Ascending aorta (tissue), 2 donors: ENCODE measurements at regions not wholly inside any gene's neighbourhood (a gene's known extent, or its start where the extent isn't known, plus 50 kb on each side); places are given as distances from the start of the nearest gene placed in this dataset.
A peak's percentile ranks its signal among the peaks of the same experiment; 100 is the strongest.

ENCODE experiments used
- DNase-seq, 2 donors: peaks; one replicate each; pipeline ENCODE4 v3.0.0-alpha.2; 2019; ENCODE audit warnings: low spot score in 2 of 2
- H3K27ac ChIP-seq, 2 donors: fragments of 200-600 bp; sonication (generic); one replicate each; pipeline ENCODE4 v1.5.1; 2016 to 2017; ENCODE audit warnings: mild to moderate bottlenecking in 1 of 2
- H3K27me3 ChIP-seq: fragments of 200-600 bp; sonication (generic); one replicate; pipeline ENCODE4 v1.5.1; 2017
- H3K36me3 ChIP-seq, 2 donors: fragments of 200-600 bp; sonication (generic); one replicate each; pipeline ENCODE4 v1.5.1; 2016
- H3K4me1 ChIP-seq, 2 donors: fragments of 200-600 bp; sonication (generic); one replicate each; pipeline ENCODE4 v1.5.1; 2016 to 2017; ENCODE audit warnings: mild to moderate bottlenecking in 1 of 2
- H3K4me3 ChIP-seq, 2 donors: fragments of 200-600 bp; sonication (generic); one replicate each; pipeline ENCODE4 v1.5.1; 2016 to 2017; ENCODE audit warnings: mild to moderate bottlenecking in 1 of 2
- H3K9me3 ChIP-seq, 2 donors: fragments of 200-600 bp; sonication (generic); one replicate each; pipeline ENCODE4 v1.5.1; 2016
- CTCF ChIP-seq, 3 experiments: fragments of 200-600 bp in 2 of 3; fragments of 450-650 bp in 1 of 3; sonication (generic) in 2 of 3; IDR thresholded peaks; one replicate each; pipeline ENCODE4 v1.5.1; 2016 to 2019; ENCODE audit warnings: antibody characterized with exemption in 3 of 3, mild to moderate bottlenecking in 1 of 3, moderate library complexity in 1 of 3
- intact Hi-C: fragments of 100-400 bp; cut with DNase I; formaldehyde crosslinking; loops from one replicate; pipeline ENCODE4 v1.15.1; 2023

- Histone ChIP-seq H3K9me3 (no peaks in the 10 kb centered on the region), H3K27ac (no peak overlapping the region), H3K4me1 (peaks cover 6 to 16% of the 10 kb centered on the region in 2 donors), H3K27me3 (no peaks in the 10 kb centered on the region), H3K4me3 (no peak overlapping the region), H3K36me3 (no peaks in the 10 kb centered on the region)
- no peak for DNase-seq
- TF ChIP-seq CTCF (IDR thresholded peaks at IDR 0.05) = no peak
- intact Hi-C loops = loop anchor here (5.0 kb wide), 1 partner anchor 108 kb away; no protein-coding TSS in a partner anchor
Observed at GRCh38 chr3:74535281-74535680, 79.2 kb downstream of the CNTN3 start.

- Histone ChIP-seq H3K36me3 (no peaks in the 10 kb centered on the region), H3K27me3 (no peaks in the 10 kb centered on the region), H3K4me1 (peaks cover 6 to 16% of the 10 kb centered on the region in 2 donors), H3K27ac (no peak overlapping the region), H3K9me3 (no peaks in the 10 kb centered on the region), H3K4me3 (no peak overlapping the region)
- no peak for TF ChIP-seq CTCF (IDR thresholded peaks at IDR 0.05)
- intact Hi-C loops = loop anchor here (5.0 kb wide), 2 partner anchors 67 to 107 kb away; no protein-coding TSS in a partner anchor
- no peak for DNase-seq
Observed at GRCh38 chr3:74534611-74535010, 79.8 kb downstream of the CNTN3 start.

- H3K4me1 ChIP-seq = peaks cover 1 to 8% of the 10 kb centered on the region in 2 donors
- no peak for TF ChIP-seq CTCF (IDR thresholded peaks at IDR 0.05)
- no peaks in the 10 kb centered on the region for H3K9me3 ChIP-seq
- intact Hi-C loops = loop anchor here (5.0 kb wide), 1 partner anchor 65 kb away; no protein-coding TSS in a partner anchor
- H3K36me3 ChIP-seq = no peaks in the 10 kb centered on the region
- no peaks in the 10 kb centered on the region for H3K27me3 ChIP-seq
- DNase-seq = peak in 1 of 2 donors; percentile 75
- H3K27ac ChIP-seq = peak overlapping the region; percentile 4 to 34
- no peak overlapping the region for H3K4me3 ChIP-seq
Observed at GRCh38 chr3:74532446-74532845, 82.0 kb downstream of the CNTN3 start.

GRCh38 chr3:74531491-74531890, 83.0 kb downstream of the CNTN3 start:
- H3K27ac ChIP-seq = no peak overlapping the region
- no peaks in the 10 kb centered on the region for H3K27me3 ChIP-seq
- no peaks in the 10 kb centered on the region for H3K36me3 ChIP-seq
- H3K9me3 ChIP-seq = no peaks in the 10 kb centered on the region
- no peak overlapping the region for H3K4me3 ChIP-seq
- DNase-seq = no peak
- peaks cover 0 to 5% of the 10 kb centered on the region in 2 donors for H3K4me1 ChIP-seq
- intact Hi-C loops = loop anchor here (5.0 kb wide), 1 partner anchor 64 kb away; no protein-coding TSS in a partner anchor
- TF ChIP-seq CTCF (IDR thresholded peaks at IDR 0.05) = no peak

GRCh38 chr3:74529145-74529544, 85.3 kb downstream of the CNTN3 start:
- Histone ChIP-seq H3K9me3 (no peaks in the 10 kb centered on the region), H3K27ac (no peak overlapping the region), H3K27me3 (no peaks in the 10 kb centered on the region), H3K4me3 (no peak overlapping the region), H3K36me3 (no peaks in the 10 kb centered on the region), H3K4me1 (peaks cover 0 to 5% of the 10 kb centered on the region in 2 donors)
- no peak for TF ChIP-seq CTCF (IDR thresholded peaks at IDR 0.05)
- no peak for DNase-seq
- intact Hi-C loops = no loop called here

GRCh38 chr3:74527566-74527965, 86.9 kb downstream of the CNTN3 start:
- H3K27ac ChIP-seq = no peak overlapping the region
- H3K27me3 ChIP-seq = no peaks in the 10 kb centered on the region
- intact Hi-C loops = no loop called here
- no peak for TF ChIP-seq CTCF (IDR thresholded peaks at IDR 0.05)
- H3K36me3 ChIP-seq = no peaks in the 10 kb centered on the region
- no peaks in the 10 kb centered on the region for H3K4me1 ChIP-seq
- H3K4me3 ChIP-seq = no peak overlapping the region
- H3K9me3 ChIP-seq = no peaks in the 10 kb centered on the region
- no peak for DNase-seq
